Caco-2 (cell line): ENCODE measurements at regions not wholly inside any gene's neighbourhood (a gene's known extent, or its start where the extent isn't known, plus 50 kb on each side); places are given as distances from the start of the nearest gene placed in this dataset.

ENCODE experiments used
- BruUV-seq: library from RNA; stranded (reverse); fragments of 400-500 nt; replicated peaks from 2 replicates; lab custom pipeline; 2021; lab: Mats Ljungman, UMichigan
- CTCF ChIA-PET: fragments of 300-600 bp; sonication (Branson Sonifier 250); formaldehyde crosslinking; loops from one replicate; lab custom pipeline; 2022; ENCODE audit warnings: antibody characterized with exemption; lab: Charles Lee
- POLR2A ChIA-PET: fragments of 300-600 bp; sonication (Branson Sonifier 250); formaldehyde crosslinking; loops from one replicate; lab custom pipeline; 2022; ENCODE audit warnings: antibody characterized with exemption; lab: Charles Lee
- DNase-seq, 2 experiments: peaks; one replicate each; pipeline versions ENCODE4 v3.0.0 to v3.0.0-alpha.2; 2020 to 2022
- H3K27me3 ChIP-seq: replicated peaks from 2 replicates; pipeline ENCODE4 v1.6.0; 2011; ENCODE audit warnings: low read length; ENCODE audit not compliant: control insufficient read depth, insufficient read depth
- H3K36me3 ChIP-seq: 2 replicates; pipeline ENCODE4 v1.5.1; 2011; ENCODE audit warnings: low read length; ENCODE audit not compliant: control insufficient read depth, insufficient read depth
- H3K4me1 ChIP-seq: fragments of 250-450 bp; sonication (Bioruptor Pico); 2 replicates; pipeline ENCODE4 v1.5.1; 2020; ENCODE audit warnings: mild to moderate bottlenecking
- H3K4me3 ChIP-seq: 2 replicates; pipeline ENCODE4 v1.5.1; 2011; ENCODE audit warnings: low read depth, mild to moderate bottlenecking, control low read depth, low read length
- H3K9me3 ChIP-seq: fragments of 250-450 bp; sonication (Bioruptor Pico); 2 replicates; pipeline ENCODE4 v1.5.1; 2020; ENCODE audit warnings: mild to moderate bottlenecking, moderate library complexity
- H3K27ac Mint-ChIP-seq: one replicate; pipeline ENCODE4 v1.8.0; 2022; ENCODE audit warnings: mixed read lengths; ENCODE audit not compliant: unreplicated experiment
- H3K27me3 Mint-ChIP-seq: one replicate; pipeline ENCODE4 v1.8.0; 2022; ENCODE audit warnings: mixed read lengths; ENCODE audit not compliant: insufficient read depth, unreplicated experiment
- H3K36me3 Mint-ChIP-seq: one replicate; pipeline ENCODE4 v1.8.0; 2022; ENCODE audit warnings: mild to moderate bottlenecking, mixed read lengths; ENCODE audit not compliant: insufficient read depth, unreplicated experiment
- H3K4me1 Mint-ChIP-seq: one replicate; pipeline ENCODE4 v1.8.0; 2022; ENCODE audit warnings: low read depth, mixed read lengths; ENCODE audit not compliant: unreplicated experiment
- H3K4me3 Mint-ChIP-seq: one replicate; pipeline ENCODE4 v1.8.0; 2022; ENCODE audit warnings: mild to moderate bottlenecking, moderate library complexity, mixed read lengths; ENCODE audit not compliant: unreplicated experiment
- H3K9me3 Mint-ChIP-seq: one replicate; pipeline ENCODE4 v1.8.0; 2022; ENCODE audit warnings: mixed read lengths; ENCODE audit not compliant: unreplicated experiment
- CTCF ChIP-seq, 2 experiments: fragments of 200-600 bp in 1 of 2; IDR thresholded peaks; 1 replicate in 1 of 2; 2 replicates in 1 of 2; pipeline versions ENCODE4 v1.5.1 to v1.8.0; 2011 to 2022; ENCODE audit warnings: antibody characterized with exemption in 1 of 2, control low read depth in 1 of 2, inconsistent platforms in 1 of 2, low read depth in 1 of 2, low read length in 1 of 2, mild to moderate bottlenecking in 1 of 2, moderate library complexity in 1 of 2; ENCODE audit not compliant: insufficient read depth in 1 of 2, severe bottlenecking in 1 of 2, unreplicated experiment in 1 of 2
- intact Hi-C: fragments of 100-400 bp; cut with micrococcal nuclease; formaldehyde crosslinking; loops from one replicate; pipeline ENCODE4 v1.10.0; 2022; ENCODE audit not compliant: unreplicated experiment

DNA sequence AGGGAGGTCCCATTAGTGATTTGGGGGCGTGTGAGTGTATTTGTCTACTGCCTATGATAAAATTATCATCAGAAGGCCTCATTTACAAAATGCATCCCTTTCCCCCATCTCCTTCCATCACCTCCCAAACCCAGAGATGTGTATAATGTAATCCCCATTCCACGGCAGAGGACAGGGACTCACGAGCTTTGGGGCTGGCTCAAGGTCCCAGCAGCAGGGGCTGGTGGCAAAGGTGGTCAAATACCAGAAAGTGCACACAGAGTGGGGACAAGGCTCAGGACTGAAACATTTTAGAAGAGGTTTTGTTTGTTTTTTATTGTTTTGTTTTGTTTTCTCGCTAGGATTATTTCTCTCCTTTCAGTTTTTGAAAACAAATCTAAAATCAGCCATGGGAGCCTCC is 68.5 kb upstream of the TOP1 start:
- H3K36me3 ChIP-seq = no peaks in the 10 kb centered on the region
- Mint-ChIP-seq H3K4me3 (no peak overlapping the region), H3K9me3 (no peaks in the 10 kb centered on the region), H3K27me3 (peaks cover 3% of the 10 kb centered on the region), H3K36me3 (no peaks in the 10 kb centered on the region), H3K27ac (no peak overlapping the region), H3K4me1 (peaks cover 10% of the 10 kb centered on the region)
- intact Hi-C loops = loop anchor here (5.0 kb wide), 1 partner anchor 693 kb away; no protein-coding TSS in a partner anchor
- no peak for DNase-seq
- CTCF ChIA-PET = interaction anchor here (0.9 to 3.9 kb wide), 2 partner anchors 143 to 162 kb away, joined by 3 to 60 read pairs; no protein-coding TSS in a partner anchor
- POLR2A ChIA-PET = no interaction called here
- H3K4me1 ChIP-seq = peaks cover 11% of the 10 kb centered on the region
- BruUV-seq = no TSS peak
- no peaks in the 10 kb centered on the region for H3K27me3 ChIP-seq
- H3K4me3 ChIP-seq = no peak overlapping the region
- no peaks in the 10 kb centered on the region for H3K9me3 ChIP-seq
- no peak for TF ChIP-seq CTCF (IDR thresholded peaks at IDR 0.05; ENCODE audit: insufficient read depth in 1 of 2, low read depth in 1 of 2, low read length in 1 of 2, severe bottlenecking in 1 of 2, unreplicated experiment in 1 of 2)

GRCh38 chr20:40960521-40960956 is 68.1 kb upstream of the TOP1 start:
- Histone ChIP-seq H3K4me1 (peaks cover 11% of the 10 kb centered on the region), H3K9me3 (no peaks in the 10 kb centered on the region), H3K27me3 (no peaks in the 10 kb centered on the region), H3K36me3 (no peaks in the 10 kb centered on the region), H3K4me3 (no peak overlapping the region)
- peaks cover 10% of the 10 kb centered on the region for H3K4me1 Mint-ChIP-seq
- CTCF ChIA-PET = interaction anchor here (0.9 to 3.9 kb wide), 2 partner anchors 143 to 162 kb away, joined by 3 to 60 read pairs; no protein-coding TSS in a partner anchor
- H3K36me3 Mint-ChIP-seq = no peaks in the 10 kb centered on the region
- DNase-seq = no peak
- H3K27me3 Mint-ChIP-seq = peaks cover 3% of the 10 kb centered on the region
- POLR2A ChIA-PET = no interaction called here
- TF ChIP-seq CTCF (IDR thresholded peaks at IDR 0.05; ENCODE audit: insufficient read depth in 1 of 2, low read depth in 1 of 2, low read length in 1 of 2, severe bottlenecking in 1 of 2, unreplicated experiment in 1 of 2) = no peak
- H3K27ac Mint-ChIP-seq = no peak overlapping the region
- H3K9me3 Mint-ChIP-seq = no peaks in the 10 kb centered on the region
- no TSS peak for BruUV-seq
- no peak overlapping the region for H3K4me3 Mint-ChIP-seq
- intact Hi-C loops = loop anchor here (5.0 kb wide), 1 partner anchor 693 kb away; no protein-coding TSS in a partner anchor

DNA sequence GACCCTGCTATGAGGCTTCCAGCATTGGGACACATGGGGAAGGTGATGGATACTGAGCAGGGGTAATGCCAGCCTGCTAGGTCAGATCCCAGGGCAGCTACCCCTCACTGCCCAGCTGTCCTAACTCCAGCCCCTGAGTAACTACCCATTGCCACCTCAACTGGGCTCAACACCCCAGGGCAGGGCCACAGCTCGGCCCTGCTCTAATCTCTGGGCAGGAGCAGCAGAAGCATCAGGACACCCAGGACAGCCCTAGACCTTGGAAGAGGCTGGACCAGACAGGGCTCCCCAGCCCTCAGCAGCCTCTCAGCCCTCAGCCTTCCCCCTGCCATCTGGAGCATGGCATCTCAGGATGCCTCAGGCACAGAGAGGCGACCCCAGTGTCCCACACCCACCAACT is 67.4 kb upstream of the TOP1 start:
- H3K4me1 Mint-ChIP-seq = peaks cover 10% of the 10 kb centered on the region
- H3K9me3 Mint-ChIP-seq = no peaks in the 10 kb centered on the region
- no peaks in the 10 kb centered on the region for H3K9me3 ChIP-seq
- H3K4me3 ChIP-seq = no peak overlapping the region
- DNase-seq = peak in 1 of 2 experiments; percentile 40
- no peaks in the 10 kb centered on the region for H3K27me3 ChIP-seq
- H3K36me3 ChIP-seq = no peaks in the 10 kb centered on the region
- ChIA-PET CTCF (interaction anchor here (0.9 to 3.9 kb wide), 2 partner anchors 142 to 163 kb away, joined by 3 to 60 read pairs; no protein-coding TSS in a partner anchor), POLR2A (no interaction called here)
- H3K36me3 Mint-ChIP-seq = no peaks in the 10 kb centered on the region
- peaks cover 3% of the 10 kb centered on the region for H3K27me3 Mint-ChIP-seq
- H3K4me3 Mint-ChIP-seq = no peak overlapping the region
- intact Hi-C loops = loop anchor here (5.0 kb wide), 1 partner anchor 694 kb away; no protein-coding TSS in a partner anchor
- BruUV-seq = no TSS peak
- no peak overlapping the region for H3K27ac Mint-ChIP-seq
- H3K4me1 ChIP-seq = peaks cover 11% of the 10 kb centered on the region
- TF ChIP-seq CTCF (IDR thresholded peaks at IDR 0.05; ENCODE audit: insufficient read depth in 1 of 2, low read depth in 1 of 2, low read length in 1 of 2, severe bottlenecking in 1 of 2, unreplicated experiment in 1 of 2) = no peak
